Uterus (tissue), 3 donors: ENCODE measurements at regions not wholly inside any gene's neighbourhood (a gene's known extent, or its start where the extent isn't known, plus 50 kb on each side); places are given as distances from the start of the nearest gene placed in this dataset.

Experiments used
- DNase-seq, 2 donors: peaks; one replicate each; pipeline ENCODE4 v3.0.0-alpha.2; 2019 to 2020
- H3K27ac ChIP-seq, 2 donors: fragments of 200-600 bp; sonication (generic); 1 replicate in 1 of 2; 2 replicates in 1 of 2; pipeline ENCODE4 v1.5.1; 2016 to 2018
- H3K27me3 ChIP-seq, 2 donors: fragments of 200-600 bp; sonication (generic); one replicate each; pipeline ENCODE4 v1.5.1; 2018 to 2019; ENCODE audit warnings: control low read depth in 1 of 2
- H3K36me3 ChIP-seq, 2 donors: fragments of 200-600 bp; sonication (generic); one replicate each; pipeline ENCODE4 v1.5.1; 2019; ENCODE audit warnings: control low read depth in 1 of 2
- H3K4me1 ChIP-seq, 2 donors: fragments of 200-600 bp; sonication (generic); one replicate each; pipeline ENCODE4 v1.5.1; 2018 to 2019; ENCODE audit warnings: control low read depth in 1 of 2
- H3K4me3 ChIP-seq, 2 donors: fragments of 200-600 bp; sonication (generic); 1 replicate in 1 of 2; 2 replicates in 1 of 2; pipeline ENCODE4 v1.5.1; 2018 to 2019; ENCODE audit warnings: mild to moderate bottlenecking in 1 of 2
- H3K9me3 ChIP-seq, 2 donors: fragments of 200-600 bp; sonication (generic); one replicate each; pipeline ENCODE4 v1.5.1; 2019; ENCODE audit warnings: control low read depth in 1 of 2
- POLR2A ChIP-seq, 2 donors: fragments of 450-650 bp; IDR thresholded peaks; one replicate each; pipeline ENCODE4 v1.6.1; 2016; ENCODE audit warnings: antibody characterized with exemption in 2 of 2, mild to moderate bottlenecking in 1 of 2, moderate library complexity in 1 of 2
- intact Hi-C: fragments of 100-400 bp; cut with DNase I; formaldehyde crosslinking; loops from one replicate; pipeline ENCODE4 v1.15.1; 2023; ENCODE audit warnings: low total_unique reads
- TF ChIP-seq, protein P1 (sequence below), 4 experiments: fragments of 200-600 bp in 2 of 4; fragments of 450-650 bp in 2 of 4; sonication (generic) in 2 of 4; IDR thresholded peaks; one replicate each; pipeline ENCODE4 v1.5.1; 2016 to 2019; ENCODE audit warnings: antibody characterized with exemption in 4 of 4, mild to moderate bottlenecking in 2 of 4, moderate library complexity in 1 of 4
- donor health status: DM: yes; HTN: yes; CAD: no.

DNA sequence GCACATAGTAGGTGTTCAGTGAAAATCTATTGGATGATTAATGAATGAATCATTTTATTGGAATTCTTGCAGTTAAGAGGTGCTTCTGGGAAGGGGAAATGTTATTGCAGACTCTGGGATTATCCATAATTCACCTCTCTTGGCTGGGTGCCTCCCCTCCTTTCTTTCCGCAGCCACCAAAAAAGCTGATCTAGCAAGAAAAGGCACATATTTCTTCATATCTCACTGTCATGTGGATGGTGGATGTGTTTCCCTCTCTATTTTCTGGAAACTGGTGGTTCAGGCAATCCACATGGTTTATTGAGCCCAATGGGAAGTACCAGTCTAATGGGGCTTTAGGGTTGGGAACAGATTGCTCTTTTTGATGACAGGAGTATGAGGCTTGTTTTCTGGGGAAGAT is 151.1 kb upstream of the ROPN1 start:
- Histone ChIP-seq H3K27me3 (no peaks in the 10 kb centered on the region), H3K36me3 (no peaks in the 10 kb centered on the region), H3K27ac (no peak overlapping the region), H3K4me3 (no peak overlapping the region), H3K9me3 (no peaks in the 10 kb centered on the region), H3K4me1 (no peaks in the 10 kb centered on the region)
- DNase-seq, result no peak
- TF ChIP-seq POLR2A (IDR thresholded peaks at IDR 0.05), result no peak
- intact Hi-C loops, result no loop called here

DNA sequence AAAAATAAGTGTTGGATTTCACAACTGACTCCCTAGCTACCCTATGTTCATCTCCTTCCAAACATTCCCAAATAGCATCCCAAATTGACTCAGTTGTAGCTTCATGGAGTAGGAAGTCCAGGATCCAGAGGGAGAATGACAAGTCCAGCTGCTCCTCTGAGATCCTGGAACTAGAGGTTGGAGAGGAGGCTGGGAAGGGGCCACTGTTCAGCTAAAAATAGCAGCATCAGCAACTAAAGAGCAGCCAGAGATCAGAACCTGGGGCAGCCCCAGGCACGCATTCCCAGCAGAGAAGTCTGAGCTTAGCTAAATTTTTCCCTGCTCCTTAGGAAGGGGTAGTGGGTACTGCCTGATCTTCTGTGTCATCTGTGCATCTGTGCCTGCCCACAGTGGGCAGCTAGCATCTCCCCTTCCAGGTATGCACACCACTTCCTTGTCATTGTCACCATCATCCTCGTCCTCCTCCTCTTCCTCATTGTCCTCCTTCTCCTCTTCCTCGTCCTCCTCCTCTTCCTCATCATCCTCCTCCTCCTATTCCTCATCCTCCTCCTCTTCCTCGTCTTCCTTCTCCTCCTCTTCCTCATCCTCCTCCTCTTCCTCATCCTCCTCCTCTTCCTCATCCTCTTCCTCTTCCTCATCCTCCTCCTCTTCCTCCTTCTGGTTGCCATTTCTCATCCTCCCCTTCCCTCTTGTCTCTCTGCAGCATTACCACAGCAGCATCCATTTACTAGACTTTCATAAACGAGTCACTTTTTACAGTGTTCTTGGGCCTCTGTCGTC is 152.3 kb upstream of the ROPN1 start:
- Histone ChIP-seq H3K36me3 (no peaks in the 10 kb centered on the region), H3K4me3 (no peak overlapping the region), H3K9me3 (no peaks in the 10 kb centered on the region), H3K4me1 (no peaks in the 10 kb centered on the region), H3K27me3 (no peaks in the 10 kb centered on the region), H3K27ac (no peak overlapping the region)
- TF ChIP-seq, protein P1, sequence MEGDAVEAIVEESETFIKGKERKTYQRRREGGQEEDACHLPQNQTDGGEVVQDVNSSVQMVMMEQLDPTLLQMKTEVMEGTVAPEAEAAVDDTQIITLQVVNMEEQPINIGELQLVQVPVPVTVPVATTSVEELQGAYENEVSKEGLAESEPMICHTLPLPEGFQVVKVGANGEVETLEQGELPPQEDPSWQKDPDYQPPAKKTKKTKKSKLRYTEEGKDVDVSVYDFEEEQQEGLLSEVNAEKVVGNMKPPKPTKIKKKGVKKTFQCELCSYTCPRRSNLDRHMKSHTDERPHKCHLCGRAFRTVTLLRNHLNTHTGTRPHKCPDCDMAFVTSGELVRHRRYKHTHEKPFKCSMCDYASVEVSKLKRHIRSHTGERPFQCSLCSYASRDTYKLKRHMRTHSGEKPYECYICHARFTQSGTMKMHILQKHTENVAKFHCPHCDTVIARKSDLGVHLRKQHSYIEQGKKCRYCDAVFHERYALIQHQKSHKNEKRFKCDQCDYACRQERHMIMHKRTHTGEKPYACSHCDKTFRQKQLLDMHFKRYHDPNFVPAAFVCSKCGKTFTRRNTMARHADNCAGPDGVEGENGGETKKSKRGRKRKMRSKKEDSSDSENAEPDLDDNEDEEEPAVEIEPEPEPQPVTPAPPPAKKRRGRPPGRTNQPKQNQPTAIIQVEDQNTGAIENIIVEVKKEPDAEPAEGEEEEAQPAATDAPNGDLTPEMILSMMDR (IDR thresholded peaks at IDR 0.05), result no peak
- no peak for TF ChIP-seq POLR2A (IDR thresholded peaks at IDR 0.05)
- DNase-seq, result no peak
- intact Hi-C loops, result no loop called here

DNA sequence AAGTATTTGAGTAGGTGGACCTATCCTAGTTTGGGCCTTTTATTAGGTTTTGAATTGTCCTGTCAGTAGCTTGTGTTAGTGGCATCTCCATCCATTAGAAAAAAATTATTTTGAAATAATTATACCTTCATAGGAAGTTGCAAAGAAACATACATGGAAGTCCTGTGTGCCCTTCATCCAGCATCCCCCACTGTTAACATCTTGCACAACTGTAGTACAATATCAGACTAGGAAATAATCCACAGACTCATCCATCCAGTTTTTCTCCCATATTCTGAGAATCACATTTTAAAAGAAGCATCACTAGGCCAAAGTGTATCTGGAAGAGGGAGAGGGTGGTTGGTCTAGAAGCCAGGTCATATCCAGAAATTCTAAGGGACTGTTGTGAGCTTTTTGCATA is 155.5 kb upstream of the ROPN1 start:
- DNase-seq, result no peak
- Histone ChIP-seq H3K27me3 (no peaks in the 10 kb centered on the region), H3K27ac (no peak overlapping the region), H3K4me1 (no peaks in the 10 kb centered on the region), H3K36me3 (no peaks in the 10 kb centered on the region), H3K9me3 (no peaks in the 10 kb centered on the region), H3K4me3 (no peak overlapping the region)
- TF ChIP-seq POLR2A (IDR thresholded peaks at IDR 0.05), result no peak
- TF ChIP-seq, protein P1 (IDR thresholded peaks at IDR 0.05), result no peak
- intact Hi-C loops, result no loop called here

DNA sequence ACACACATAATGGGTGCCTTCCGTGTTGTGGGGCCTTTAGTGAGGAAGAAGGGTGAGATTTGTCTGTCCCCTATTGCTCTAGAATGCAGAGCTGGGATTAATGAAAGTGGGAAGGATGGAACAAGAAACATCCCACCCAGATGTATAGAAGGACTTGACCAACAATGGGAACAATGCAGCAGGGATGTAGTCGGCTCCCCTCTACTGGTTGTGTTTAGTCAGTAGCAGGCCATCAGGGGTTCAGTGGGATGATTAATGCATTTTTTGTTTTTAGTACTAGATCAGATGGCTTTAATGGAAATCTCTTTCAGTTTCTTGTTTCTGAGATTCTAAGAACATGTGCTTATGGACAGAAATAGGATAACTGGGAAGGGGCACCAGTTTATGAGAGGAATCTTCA is 156.0 kb upstream of the ROPN1 start:
- TF ChIP-seq, protein P1 (IDR thresholded peaks at IDR 0.05), result no peak
- TF ChIP-seq POLR2A (IDR thresholded peaks at IDR 0.05), result no peak
- Histone ChIP-seq H3K36me3 (no peaks in the 10 kb centered on the region), H3K9me3 (no peaks in the 10 kb centered on the region), H3K27ac (no peak overlapping the region), H3K4me3 (no peak overlapping the region), H3K4me1 (no peaks in the 10 kb centered on the region), H3K27me3 (no peaks in the 10 kb centered on the region)
- intact Hi-C loops, result no loop called here
- no peak for DNase-seq

DNA sequence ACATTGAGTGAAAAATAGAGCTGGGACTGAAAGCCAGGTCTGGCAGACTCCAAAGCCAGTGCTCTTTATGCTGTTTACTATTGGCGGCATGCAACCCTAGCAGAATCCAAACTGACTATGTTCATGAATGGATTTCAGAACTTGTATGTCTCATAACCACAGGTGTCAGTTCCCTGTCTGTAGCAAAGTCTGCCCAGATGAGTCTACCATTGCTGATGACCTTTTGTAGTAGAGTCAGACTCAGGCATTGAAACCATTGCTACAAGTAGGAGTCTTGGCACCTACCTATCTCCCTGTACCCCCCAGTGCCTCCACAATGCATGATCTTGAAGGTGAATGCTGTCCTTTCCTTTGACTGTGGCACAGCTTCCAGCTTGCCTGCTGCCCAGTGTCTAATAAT is 157.2 kb upstream of the ROPN1 start:
- intact Hi-C loops, result no loop called here
- no peaks in the 10 kb centered on the region for H3K36me3 ChIP-seq
- H3K4me3 ChIP-seq, result no peak overlapping the region
- TF ChIP-seq, protein P1 (IDR thresholded peaks at IDR 0.05), result no peak
- no peak for TF ChIP-seq POLR2A (IDR thresholded peaks at IDR 0.05)
- no peaks in the 10 kb centered on the region for H3K9me3 ChIP-seq
- no peaks in the 10 kb centered on the region for H3K4me1 ChIP-seq
- no peak overlapping the region for H3K27ac ChIP-seq
- DNase-seq, result no peak
- H3K27me3 ChIP-seq, result no peaks in the 10 kb centered on the region
